LoVo (cell line): ENCODE measurements at regions not wholly inside any gene's neighbourhood (a gene's known extent, or its start where the extent isn't known, plus 50 kb on each side); places are given as distances from the start of the nearest gene placed in this dataset.
"Not testable (repeated sequence)": the region's sequence is repeated elsewhere in the genome, so short reads cannot be mapped to it uniquely, and the experiment has no call there.

ENCODE experiments used
- DNase-seq: peaks from one replicate; pipeline ENCODE4 v3.0.0-alpha.2; 2016; ENCODE audit warnings: low spot score

DNA sequence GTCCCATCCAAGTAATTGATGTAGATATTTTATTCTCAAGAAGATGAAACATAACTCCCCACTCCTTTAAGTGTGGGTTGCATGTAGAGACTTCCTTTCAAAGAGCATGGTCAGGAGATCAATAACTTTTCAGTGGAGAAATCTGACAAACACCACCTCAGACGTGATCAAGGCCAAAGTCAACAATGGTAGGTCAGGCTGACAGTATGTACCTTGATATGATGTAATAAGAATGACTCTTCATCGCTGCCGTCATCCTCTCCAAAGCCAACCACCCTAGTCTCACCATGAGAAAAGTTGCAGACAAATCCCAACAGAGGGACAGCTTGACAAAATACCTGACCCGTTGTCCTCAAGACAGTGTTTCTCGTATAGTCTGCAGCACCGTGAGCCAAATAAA is 67.3 kb upstream of the DHRSX start:
- DNase-seq: no peak

GRCh38 chrX:2566055-2566454 is 65.3 kb upstream of the DHRSX start:
- DNase-seq: no peak

DNA sequence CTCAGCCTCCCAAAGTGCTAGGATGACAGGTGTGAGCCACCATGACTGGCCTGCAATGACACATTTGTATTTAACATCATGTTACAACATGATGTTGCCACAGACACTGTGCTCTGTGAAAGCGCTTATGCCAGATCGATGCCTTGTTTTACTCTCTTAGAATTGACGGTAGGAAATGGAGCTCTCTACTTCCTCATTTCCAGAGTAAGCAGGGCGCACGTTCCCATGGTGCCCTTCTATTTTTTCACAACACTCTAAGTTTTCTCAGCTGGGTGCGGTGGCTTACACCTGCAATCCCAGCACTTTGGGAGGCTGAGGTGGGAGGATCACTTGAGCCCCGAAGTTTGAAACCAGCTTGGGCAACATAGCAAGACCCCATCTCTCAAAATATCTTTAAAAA is 60.7 kb upstream of the DHRSX start:
- DNase-seq: no peak

- DNase-seq: no peak
Observed at GRCh38 chrX:2559124-2559523, 58.3 kb upstream of the DHRSX start.

DNA sequence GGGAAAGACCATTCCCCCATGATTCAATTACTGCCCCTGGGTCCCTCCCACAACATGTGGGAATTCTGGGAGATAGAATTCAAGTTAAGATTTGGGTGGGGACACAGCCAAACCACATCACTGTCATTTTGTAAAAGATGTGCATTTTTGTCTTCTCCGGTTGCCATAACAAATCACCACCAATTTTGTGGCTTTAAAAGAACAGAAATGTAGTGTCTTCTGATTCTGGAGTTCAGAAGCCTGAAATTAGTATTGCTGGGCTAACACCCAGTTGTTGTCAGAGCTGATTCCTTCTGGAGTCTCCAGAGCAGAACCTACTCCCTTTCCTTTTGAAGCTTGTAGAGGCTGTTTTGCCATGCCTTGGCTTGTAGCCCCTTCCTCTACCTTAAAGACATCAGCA is 54.1 kb upstream of the DHRSX start:
- no peak for DNase-seq

DNA sequence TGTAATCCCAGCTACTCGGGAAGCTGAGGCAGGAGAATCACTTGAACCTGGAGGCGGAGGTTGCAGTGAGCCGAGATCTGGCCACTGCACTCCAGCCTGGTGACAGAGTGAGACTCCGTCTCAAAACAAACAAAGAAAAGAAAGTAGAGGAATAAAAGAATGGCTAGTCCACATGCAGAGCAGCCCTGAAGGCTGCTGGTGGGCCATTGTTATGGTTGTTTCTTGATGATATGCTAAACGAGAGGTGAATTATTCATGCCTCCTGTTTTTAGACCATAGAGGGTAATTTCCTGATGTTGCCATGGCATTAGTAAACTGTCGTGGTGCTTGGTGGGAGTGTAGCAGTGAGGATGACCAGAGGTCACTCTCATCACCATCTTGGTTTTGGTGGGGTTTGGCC is 53.3 kb upstream of the DHRSX start:
- DNase-seq: not testable (repeated sequence)

GRCh38 chrX:2552621-2553201 is 51.9 kb upstream of the DHRSX start:
- DNase-seq: no peak

DNA sequence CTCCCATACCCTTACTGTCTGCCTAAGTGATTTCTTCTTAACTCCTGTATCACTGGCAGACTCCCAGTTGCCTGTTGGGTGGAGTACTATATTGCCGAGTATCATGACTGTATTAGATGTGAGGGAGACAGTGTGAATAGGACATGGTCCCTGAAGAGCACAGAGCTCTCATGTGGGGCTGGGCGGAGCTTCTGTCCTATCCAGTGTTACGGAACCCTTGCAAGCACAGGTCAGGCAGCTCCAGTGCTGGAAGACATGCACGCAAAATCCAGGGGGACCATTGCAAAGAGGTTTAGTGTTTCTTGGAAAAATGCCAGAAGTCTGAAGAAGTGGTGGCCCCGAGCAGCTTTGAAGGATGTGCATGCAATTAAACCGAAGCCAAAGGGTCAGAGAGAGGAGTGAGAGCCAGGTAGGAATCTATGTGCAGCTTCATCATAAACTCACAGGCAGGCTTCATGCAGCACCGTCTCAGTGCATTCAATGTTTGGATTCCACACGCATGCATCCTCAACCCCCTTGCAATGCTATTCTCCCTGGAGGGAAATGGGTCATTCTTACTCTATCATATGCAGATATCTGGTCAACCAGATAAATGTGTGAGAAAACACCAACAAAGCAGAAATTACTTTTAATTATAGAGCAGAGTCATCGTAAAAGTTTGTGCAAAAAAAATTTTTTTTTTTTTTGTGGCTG is 49.7 kb upstream of the DHRSX start:
- DNase-seq: no peak
